ENCODE measurements at regions not wholly inside any gene's neighbourhood (a gene's known extent, or its start where the extent isn't known, plus 50 kb on each side); places are given as distances from the start of the nearest gene placed in this dataset.

GRCh38 chr11:15909937-15910598 is 446.3 kb downstream of the SOX6 start:
- DNase-seq (ENCODE audit: low read depth): no peak

DNA sequence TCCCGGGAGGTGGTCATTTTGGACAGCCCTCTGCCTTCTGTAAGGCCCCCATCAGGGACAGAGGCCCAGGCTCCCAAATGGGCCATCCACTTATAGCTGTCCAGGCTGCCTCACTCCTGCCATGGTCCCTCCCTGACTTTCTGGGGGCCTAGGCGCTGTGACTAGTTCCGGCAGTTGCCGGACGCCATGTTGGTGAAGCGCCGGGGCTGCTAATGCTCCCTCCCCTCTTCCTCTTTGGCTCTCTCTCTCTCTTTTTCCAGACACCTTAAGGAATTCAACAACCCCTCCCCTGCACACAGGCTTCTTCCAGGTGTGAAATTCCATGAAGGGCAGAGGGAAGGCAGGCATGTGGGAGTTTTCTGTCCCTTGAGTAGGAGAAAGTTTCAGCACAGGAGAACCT is 445.6 kb downstream of the SOX6 start:
- no peak for DNase-seq (ENCODE audit: low read depth)

- no peak for DNase-seq (ENCODE audit: low read depth)
These were observed 444.8 kb downstream of the SOX6 start for GRCh38 chr11:15911377-15912044.

DNA sequence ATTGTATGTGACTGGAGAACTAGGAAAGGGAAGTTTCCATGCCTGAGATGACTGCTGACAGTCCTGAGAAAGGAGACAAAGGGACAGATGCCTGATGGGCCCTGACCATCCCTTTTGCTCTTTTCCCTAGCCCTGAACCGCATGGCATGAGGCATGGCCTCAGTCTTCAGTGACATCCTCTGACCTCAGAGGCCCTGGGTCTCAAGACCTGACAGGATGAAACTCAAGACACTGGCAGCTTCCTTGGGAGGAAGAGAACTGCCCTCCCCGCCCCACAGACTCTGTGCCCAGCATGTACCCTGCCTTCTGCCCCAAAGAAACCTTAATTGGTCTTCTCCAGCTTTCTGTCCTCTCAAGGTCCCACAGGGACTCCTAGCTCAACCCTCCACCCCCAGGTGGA is 444.1 kb downstream of the SOX6 start:
- no peak for DNase-seq (ENCODE audit: low read depth)

DNA sequence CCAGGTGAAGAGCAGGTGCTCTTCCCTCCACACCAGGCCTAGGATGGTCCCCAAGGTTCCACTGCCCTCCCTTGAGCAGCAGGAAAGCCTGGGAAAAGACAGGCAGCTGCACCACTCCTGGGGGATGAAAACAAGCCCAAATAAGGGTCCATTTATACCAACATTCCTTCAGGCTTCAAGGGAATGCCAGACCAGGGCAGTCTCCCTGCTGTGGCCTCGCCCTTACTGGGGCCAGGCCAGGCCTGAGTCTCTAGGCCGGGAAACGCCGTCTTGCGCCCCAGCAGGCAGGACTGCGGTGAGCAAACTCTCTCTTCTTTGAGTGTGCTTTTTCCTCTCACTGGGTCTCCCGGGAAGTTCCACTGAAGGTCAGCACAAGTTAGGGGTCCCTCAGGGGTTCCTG is 443.5 kb downstream of the SOX6 start:
- no peak for DNase-seq (ENCODE audit: low read depth)

DNA sequence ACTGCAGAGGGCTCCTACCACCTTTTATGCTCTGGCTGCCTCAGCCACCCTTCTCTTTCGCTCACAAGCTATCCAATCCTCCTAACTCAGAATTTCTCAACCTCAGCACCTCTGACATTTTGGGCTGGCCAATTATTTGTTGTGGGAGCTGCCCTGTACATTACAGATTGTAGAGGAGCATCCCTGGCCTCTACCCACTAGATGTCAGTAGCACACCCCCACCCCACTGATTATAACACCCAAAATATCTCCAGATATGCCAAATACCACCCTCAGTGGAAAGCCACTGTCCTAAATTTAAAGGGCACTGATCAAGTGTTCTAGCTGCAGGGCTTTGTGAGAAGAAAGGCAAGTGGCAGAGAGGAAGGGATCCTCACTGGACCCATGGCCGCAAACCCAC is 443.1 kb downstream of the SOX6 start:
- no peak for DNase-seq (ENCODE audit: low read depth)

Data from stimulated activated CD8-positive, alpha-beta memory T cell treated with anti-CD3 and anti-CD28 coated beads, Interleukin-7, amount 100 ng/mL, for 24 hours (primary cell).